ENCODE measurements at regions not wholly inside any gene's neighbourhood (a gene's known extent, or its start where the extent isn't known, plus 50 kb on each side); places are given as distances from the start of the nearest gene placed in this dataset.
"Not testable (repeated sequence)": the region's sequence is repeated elsewhere in the genome, so short reads cannot be mapped to it uniquely, and the experiment has no call there.

DNA sequence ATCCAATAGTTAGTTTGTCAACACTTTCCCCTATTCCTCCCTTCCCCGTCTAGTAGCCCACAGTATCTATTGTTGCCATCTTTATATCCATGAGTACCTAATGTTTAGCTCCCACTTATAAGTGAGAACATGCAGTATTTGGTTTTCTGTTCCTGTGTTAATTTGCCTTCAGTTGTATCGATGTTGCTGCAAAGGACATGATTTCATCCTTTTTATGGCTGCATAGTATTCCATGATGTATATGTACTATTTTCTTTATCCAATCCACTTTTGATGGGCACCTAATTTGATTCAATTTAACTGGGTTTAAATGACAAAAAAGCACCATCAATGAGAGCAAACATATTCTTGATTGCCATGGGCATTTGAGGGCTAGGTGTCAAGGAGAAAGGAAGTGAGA is 321.5 kb upstream of the TBX18 start:
- TF ChIP-seq, protein P1, sequence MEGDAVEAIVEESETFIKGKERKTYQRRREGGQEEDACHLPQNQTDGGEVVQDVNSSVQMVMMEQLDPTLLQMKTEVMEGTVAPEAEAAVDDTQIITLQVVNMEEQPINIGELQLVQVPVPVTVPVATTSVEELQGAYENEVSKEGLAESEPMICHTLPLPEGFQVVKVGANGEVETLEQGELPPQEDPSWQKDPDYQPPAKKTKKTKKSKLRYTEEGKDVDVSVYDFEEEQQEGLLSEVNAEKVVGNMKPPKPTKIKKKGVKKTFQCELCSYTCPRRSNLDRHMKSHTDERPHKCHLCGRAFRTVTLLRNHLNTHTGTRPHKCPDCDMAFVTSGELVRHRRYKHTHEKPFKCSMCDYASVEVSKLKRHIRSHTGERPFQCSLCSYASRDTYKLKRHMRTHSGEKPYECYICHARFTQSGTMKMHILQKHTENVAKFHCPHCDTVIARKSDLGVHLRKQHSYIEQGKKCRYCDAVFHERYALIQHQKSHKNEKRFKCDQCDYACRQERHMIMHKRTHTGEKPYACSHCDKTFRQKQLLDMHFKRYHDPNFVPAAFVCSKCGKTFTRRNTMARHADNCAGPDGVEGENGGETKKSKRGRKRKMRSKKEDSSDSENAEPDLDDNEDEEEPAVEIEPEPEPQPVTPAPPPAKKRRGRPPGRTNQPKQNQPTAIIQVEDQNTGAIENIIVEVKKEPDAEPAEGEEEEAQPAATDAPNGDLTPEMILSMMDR (IDR thresholded peaks at IDR 0.05), result no peak
- DNase-seq (ENCODE audit: low spot score) (no peak), ATAC-seq (ENCODE audit: low FRiP score) (no peak)

DNA sequence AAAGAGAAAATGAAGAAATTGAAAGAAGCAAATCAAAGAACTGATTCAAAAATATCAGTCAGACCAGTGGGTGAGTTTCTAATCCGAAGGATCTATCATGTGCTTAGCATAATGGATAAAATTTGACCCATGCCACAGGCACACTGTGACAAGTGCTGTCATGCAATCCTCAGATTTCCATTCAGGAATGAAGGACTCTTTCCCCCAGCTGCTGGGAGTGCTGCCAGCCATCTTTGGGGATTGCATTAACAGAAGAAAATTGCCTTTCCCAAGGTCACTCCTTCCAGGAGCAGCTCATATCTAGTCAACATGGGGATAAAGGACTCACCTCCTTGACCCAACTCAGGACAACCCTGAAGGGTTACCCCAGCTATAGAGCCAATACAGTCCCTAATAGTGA is 316.7 kb upstream of the TBX18 start:
- ATAC-seq (ENCODE audit: low FRiP score) (no peak), DNase-seq (ENCODE audit: low spot score) (no peak)
- TF ChIP-seq, protein P1 (IDR thresholded peaks at IDR 0.05), result no peak

DNA sequence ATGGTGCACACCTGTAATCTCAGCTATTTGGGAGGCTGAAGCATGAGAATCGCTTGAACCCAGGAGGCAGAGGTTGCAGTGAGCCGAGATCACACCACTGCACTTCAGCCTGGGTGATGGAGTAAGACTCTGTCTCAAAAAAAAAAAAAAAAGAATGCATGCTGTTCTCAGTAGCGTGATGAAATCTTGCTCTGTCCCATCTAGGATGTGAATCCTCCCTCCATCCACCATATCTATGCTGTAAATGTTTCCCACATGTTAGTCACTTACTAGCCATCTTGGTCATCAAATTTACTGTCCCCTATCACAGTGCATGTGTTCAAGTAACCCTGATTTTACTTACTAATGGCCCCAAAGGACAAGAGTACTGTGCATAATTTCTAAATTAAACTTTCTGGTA is 315.4 kb upstream of the TBX18 start:
- TF ChIP-seq, protein P1 (IDR thresholded peaks at IDR 0.05), result no peak
- ATAC-seq (ENCODE audit: low FRiP score), result no peak
- DNase-seq (ENCODE audit: low spot score), result no peak

DNA sequence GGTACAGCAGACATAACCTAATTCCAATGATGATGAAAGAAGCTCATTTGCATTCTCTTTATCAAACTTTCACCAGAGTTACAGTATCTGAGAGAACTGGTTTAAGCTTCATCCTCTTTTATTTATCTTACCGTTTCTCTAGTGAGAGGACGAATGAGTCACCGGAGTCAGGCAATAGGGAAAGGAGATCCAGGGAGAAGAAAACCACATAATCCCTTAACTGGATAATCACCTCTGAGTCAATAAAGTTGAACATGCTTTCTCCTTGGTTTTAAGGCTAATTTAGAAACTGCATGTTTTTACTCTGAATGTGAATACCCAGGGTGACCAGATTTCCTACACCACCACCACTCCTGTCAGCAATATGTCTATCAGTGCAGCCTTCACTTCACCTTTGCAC is 313.7 kb upstream of the TBX18 start:
- TF ChIP-seq, protein P1 (IDR thresholded peaks at IDR 0.05), result no peak
- ATAC-seq (ENCODE audit: low FRiP score) (peak; percentile 66), DNase-seq (ENCODE audit: low spot score) (no peak)

DNA sequence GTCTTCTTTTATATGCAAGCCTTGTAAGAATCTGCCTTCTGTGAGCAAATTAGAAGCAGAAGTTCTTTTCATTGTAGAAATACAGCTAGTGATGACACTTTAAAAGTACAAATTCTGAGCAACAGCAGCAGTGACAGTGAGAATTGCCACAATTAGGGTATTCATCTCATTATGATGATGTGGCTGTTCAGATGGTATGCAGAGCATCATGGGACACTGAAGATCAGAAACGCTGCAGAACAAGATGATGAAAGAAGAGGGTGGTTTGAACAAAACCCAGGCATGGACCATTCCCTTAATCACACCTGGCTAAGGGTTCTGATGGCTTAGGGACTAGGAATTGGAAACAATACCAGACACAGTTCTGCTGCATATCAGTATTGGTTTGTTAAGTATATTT is 312.7 kb upstream of the TBX18 start:
- ATAC-seq (ENCODE audit: low FRiP score), result no peak
- DNase-seq (ENCODE audit: low spot score), result no peak

DNA sequence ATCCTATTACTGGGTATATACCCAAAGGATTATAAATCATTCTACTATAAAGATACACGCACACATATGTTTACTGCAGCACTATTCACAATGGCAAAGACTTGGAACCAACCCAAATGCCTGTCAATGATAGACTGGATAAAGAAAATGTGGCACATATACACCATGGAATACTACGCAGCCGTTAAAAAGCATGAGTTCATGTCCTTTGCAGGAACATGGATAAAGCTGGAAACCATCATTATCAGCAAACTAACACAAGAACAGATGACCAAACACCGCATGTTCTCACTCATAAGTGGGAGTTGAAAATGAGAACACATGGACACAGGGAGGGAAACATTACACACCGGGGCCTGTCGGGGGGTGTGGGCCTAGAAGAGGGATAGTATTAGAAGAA is 307.4 kb upstream of the TBX18 start:
- DNase-seq (ENCODE audit: low spot score); ATAC-seq (ENCODE audit: low FRiP score): not testable (repeated sequence)

More for the DNA sequence above, 312.7 kb upstream of the TBX18 start:
- TF ChIP-seq, protein P1 (IDR thresholded peaks at IDR 0.05), result no peak

DNA sequence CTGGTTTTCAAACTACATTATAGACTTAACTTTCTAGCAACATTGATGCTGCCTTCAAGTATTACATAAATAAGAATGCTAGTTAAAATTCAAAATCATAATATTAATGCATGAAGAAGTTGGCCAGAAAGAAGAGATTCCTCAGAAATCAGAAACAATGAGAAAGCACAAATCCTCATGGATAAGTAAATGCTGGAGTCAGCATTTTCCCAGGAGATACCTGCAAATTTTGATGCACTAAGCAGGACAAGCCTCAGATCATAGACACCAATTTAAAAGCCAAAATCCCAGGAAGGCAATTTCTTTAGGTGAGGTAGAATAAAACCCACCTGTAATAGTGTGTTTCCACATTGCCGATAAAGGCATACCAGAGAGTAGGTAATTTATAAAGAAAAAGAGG is 305.2 kb upstream of the TBX18 start:
- TF ChIP-seq, protein P1 (IDR thresholded peaks at IDR 0.05), result no peak
- no peak for ATAC-seq (ENCODE audit: low FRiP score)
- no peak for DNase-seq (ENCODE audit: low spot score)

DNA sequence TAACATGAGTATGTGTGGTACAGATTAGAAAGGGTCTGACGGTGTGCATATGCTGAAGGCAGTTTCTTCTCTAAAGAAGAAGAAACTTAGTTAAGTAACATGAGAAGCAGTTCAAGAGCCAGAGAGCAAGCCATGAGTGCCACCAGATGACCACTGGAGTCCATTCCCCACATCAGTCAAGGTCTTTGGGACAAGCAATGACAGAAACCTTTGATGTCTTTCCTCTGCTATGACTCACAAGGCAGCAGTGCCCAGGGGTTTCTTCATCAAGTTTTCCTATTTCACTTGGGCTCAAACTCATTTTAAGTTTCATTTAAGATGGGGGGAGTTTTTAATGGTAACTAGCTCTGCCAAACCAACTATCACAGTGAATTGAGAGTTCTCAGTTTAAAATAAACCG is 303.8 kb upstream of the TBX18 start:
- ATAC-seq (ENCODE audit: low FRiP score), result no peak
- TF ChIP-seq, protein P1 (IDR thresholded peaks at IDR 0.05), result no peak
- no peak for DNase-seq (ENCODE audit: low spot score)
